Stimulated activated CD8-positive, alpha-beta memory T cell treated with anti-CD3 and anti-CD28 coated beads, Interleukin-12 subunit alpha, Interleukin-12 subunit beta, amount 100 ng/mL, for 24 hours (primary cell): ENCODE measurements at regions not wholly inside any gene's neighbourhood (a gene's known extent, or its start where the extent isn't known, plus 50 kb on each side); places are given as distances from the start of the nearest gene placed in this dataset.
"Not testable (repeated sequence)": the region's sequence is repeated elsewhere in the genome, so short reads cannot be mapped to it uniquely, and the experiment has no call there.

ENCODE experiments used
- DNase-seq: peaks from one replicate; pipeline ENCODE4 v3.0.0-alpha.2; 2020; ENCODE audit errors: extremely low read depth

- no peak for DNase-seq
These were observed 187.5 kb downstream of the EDN1 start for GRCh38 chr6:12477616-12478015.

GRCh38 chr6:12478921-12479320 is 188.8 kb downstream of the EDN1 start:
- DNase-seq = no peak

DNA sequence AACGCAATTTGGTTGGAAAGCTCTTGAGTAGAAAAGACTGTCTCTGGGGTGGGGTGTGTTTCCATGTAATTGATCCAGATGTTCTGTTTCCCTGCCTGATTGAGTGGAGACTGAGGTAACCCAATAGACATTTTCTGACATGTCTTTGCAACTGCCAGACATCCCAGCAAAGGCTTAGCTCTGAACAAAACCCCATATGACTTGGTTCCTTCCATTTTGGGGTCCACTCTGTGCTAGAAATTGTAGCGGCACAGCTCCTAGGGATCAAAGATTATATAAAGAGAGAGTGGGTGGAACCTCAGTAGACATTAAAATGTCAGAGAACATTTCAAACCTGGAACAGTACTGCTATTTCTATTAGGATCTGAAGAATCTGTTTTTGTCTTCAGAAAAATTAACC is 189.3 kb downstream of the EDN1 start:
- no peak for DNase-seq

DNA sequence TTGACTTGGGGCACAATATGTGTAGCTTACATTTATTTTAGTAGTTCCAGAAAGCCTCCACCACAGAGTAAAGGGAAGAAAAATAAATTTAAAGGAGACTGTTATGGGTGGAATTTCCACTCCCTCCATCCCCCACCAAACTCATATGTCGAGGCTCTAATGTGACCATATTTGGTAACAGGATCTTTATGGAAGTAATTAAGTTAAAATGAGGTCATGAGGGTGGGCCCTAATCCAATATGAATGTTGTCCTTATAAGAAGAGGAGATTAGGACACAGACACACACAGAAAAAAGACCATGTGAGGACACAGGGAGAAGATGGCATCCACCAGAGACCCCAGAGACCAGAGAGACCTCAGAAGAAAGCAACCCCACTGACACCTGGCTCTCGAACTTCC is 189.7 kb downstream of the EDN1 start:
- DNase-seq = no peak

- DNase-seq = no peak
These were observed 190.2 kb downstream of the EDN1 start for GRCh38 chr6:12480379-12480778.

GRCh38 chr6:12481292-12481691 is 191.1 kb downstream of the EDN1 start:
- DNase-seq = no peak

GRCh38 chr6:12481850-12482249 is 191.7 kb downstream of the EDN1 start:
- no peak for DNase-seq

GRCh38 chr6:12482386-12483375 is 192.5 kb downstream of the EDN1 start:
- no peak for DNase-seq

GRCh38 chr6:12483712-12484111 is 193.6 kb downstream of the EDN1 start:
- DNase-seq = no peak

DNA sequence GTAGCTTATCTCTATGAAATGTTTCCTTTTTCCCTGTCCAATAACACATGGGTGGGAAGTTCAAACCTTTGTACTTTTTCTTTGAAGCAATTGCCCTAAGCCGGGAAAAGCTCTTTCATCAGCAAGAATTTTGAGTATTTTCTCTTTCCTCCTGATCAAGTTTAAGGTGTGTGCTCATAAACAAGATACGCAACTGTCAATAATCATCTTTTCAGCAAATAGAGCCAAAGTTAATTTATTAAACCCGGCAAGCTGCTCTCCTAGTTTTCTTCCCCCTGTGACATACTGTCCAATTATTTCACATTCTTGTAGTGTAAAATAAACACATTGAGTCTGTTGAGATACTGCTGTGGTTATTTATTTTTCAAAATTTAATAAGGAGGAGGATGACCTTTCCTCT is 194.4 kb downstream of the EDN1 start:
- no peak for DNase-seq

GRCh38 chr6:12485226-12485764 is 195.1 kb downstream of the EDN1 start:
- no peak for DNase-seq

DNA sequence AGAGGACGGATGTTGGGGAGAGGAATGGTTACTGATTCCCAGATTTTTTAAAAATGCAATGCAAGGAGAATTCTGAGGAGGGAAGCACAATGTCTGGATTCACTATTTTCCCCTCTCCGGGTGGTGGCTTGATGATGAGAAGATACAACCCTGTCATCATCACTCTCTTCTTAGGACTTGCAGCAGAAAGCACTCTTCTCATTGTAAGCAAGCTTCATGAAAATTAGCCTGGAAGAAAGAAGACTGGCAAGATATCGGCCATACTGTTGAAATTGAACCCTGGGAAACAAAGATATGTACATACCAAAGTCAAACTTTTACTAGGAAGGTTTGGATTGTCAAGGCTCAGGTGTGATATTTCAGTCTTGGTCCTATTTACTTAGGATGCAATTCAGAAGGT is 195.7 kb downstream of the EDN1 start:
- DNase-seq = no peak

- DNase-seq = no peak
These were observed 200.3 kb downstream of the EDN1 start for GRCh38 chr6:12490351-12490903.

DNA sequence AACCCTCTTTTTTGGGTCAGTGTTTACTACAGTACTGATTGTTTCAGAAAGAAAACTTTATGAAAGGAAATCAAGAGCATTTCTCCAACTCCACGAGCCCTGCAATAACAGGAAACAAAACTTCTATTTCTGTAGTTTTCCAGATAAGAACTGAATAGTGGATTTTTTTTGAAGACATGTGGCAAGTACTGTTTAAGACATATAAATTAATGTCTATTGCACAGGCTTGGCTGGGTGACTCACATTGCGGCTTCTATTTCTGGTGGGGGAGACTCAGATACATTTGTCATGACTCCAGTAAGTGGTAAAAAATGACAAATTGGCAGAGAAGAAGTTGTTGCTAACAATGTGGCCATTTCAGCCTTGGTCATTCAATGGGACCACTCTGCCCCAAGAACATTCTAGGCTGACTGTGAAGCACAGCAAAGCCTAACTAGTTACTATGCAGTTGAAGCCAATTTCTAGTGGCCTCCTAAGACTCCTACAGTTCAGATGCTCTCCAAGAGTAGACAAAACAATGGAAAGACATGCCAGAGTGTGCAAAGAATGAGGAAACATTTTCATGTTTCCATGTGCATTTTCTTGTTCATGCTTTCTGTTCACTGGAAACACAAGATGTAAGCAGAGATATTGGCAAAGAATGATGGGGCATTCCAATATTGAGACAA is 200.9 kb downstream of the EDN1 start:
- no peak for DNase-seq

GRCh38 chr6:12492929-12493328 is 202.8 kb downstream of the EDN1 start:
- not testable (repeated sequence) for DNase-seq

DNA sequence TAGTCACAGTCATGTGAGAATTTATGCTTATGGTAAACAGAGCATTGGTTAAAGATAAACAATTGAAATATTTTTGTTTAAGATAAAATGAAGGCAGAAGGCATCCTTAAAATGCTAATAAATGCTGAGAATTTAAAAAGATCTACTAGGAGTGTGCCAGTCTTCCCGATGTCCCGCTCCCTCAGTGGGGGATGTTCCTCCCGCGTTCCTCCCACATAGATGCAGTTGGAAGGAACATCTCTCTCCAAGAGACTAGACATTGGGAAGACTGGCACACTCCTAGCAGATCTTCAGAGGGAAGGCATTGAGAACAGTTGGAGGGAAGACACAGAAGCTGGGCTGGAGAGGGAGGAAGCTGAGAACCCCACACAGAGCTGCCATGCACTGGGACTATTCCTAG is 203.3 kb downstream of the EDN1 start:
- no peak for DNase-seq

- DNase-seq = no peak
These were observed 204.0 kb downstream of the EDN1 start for GRCh38 chr6:12494161-12494560.

DNA sequence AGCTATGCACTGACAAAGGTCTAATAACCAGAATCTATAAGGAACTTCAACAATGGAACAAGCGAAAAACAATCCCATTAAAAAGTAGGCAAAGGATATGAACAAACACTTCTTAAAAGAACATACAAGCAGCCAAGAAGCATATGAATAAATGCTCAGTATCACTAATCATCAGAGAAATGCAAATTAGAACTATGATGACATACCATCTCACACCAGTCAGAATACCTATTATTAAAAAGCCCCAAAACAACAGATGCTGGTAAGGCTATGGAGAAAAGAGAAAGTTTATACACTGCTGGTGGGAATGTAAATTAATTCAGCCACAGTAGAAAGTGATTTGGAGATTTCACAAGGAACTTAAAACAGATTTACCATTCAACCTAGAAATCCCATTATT is 211.8 kb downstream of the EDN1 start:
- no peak for DNase-seq

DNA sequence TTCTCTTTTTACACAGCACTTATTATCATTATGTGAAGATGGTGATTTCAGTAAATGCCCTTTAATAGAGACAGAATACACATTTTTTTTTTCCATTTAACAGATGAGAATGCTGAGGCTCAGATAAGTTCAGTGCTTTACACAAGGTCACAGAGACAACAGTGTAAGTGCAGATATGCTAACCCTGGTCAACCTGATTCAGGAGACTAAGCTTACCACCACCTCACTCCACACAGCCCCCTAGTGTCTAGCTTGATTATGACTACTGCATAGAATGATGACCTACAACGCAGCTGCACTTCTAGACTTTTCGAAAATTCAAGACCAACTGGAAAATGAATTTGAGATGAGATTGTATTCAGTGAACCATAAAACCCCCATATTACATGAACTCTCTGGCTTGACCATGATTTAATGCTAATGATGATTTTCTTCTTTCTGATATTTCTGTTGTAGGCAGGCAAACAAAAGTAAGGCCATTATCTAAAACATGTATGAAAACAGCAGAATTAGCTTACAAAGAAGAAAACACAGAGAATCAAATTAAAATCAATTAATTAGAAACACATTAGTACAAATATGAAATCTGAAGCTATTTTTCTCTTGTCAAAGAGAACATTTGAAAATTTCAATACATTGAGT is 212.1 kb upstream of the PHACTR1 start:
- DNase-seq = no peak

DNA sequence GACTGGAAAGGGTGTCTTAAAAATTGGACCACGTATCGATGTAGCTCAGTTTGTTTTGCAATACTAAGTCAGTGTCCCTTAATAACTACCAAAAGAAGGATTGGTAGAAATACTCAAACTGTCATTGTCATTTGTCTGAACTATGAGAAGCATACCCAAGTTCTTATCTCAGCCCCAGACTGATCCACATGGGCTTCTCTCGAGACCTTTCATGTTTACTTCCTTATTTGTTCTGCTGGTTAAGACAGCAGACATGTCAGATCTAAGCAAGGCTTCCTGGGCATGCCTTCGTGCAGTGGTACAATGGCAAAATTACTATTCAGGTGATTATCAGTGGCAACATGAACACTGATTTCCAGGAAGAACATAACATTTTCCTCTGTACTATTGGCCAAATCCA is 211.1 kb upstream of the PHACTR1 start:
- no peak for DNase-seq

DNA sequence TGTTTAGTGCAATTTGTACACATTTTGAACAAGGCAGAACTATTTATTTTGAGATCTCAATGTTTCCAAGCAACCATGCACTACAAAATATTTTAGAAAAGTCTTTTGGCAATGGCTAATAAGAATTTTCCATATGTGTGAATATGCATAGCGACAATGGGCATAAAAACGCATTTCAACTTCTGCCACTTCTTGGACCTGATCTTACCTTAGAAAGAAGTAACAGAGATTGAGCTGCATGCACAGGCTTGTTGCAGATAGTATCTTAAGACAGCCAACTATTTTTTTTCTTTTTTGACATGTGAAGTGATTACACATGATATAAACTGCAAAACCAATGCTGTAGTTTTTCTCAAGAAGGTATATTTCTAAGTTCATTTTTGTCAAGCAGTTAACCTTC is 210.4 kb upstream of the PHACTR1 start:
- no peak for DNase-seq

- no peak for DNase-seq
These were observed 208.9 kb upstream of the PHACTR1 start for GRCh38 chr6:12507636-12508035.
